ENCODE measurements at regions not wholly inside any gene's neighbourhood (a gene's known extent, or its start where the extent isn't known, plus 50 kb on each side); places are given as distances from the start of the nearest gene placed in this dataset.

DNA sequence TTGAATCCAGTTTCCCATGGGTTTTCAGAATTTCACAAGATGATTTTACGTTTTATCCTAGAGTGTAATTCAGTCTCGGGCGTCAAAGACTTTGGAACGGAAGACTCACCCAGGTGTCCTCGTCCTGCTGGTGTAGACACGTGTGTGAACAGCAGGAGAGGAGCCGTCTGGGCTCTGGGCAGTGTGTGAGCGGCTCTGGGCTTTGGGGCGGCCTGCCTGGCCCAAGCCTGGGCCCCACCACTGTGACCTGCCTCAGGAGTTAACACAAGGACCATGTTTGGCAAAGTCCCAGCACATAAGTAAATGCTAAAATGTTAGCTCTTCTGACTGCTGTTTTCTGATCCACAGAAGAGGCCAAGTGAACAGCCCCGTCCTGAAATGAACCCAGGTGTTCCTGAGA lies 1093.3 kb downstream of the BRD1 start:
- H3K27ac ChIP-seq (ENCODE audit: low read length): no peak overlapping the region
- no peaks in the 10 kb centered on the region for H3K36me3 ChIP-seq (ENCODE audit: control insufficient read depth, insufficient read depth, low read length)
- intact Hi-C loops (cut with micrococcal nuclease; ENCODE audit: unreplicated experiment): no loop called here
- TF ChIP-seq TCF7L2 (IDR thresholded peaks at IDR 0.05; ENCODE audit: low read depth, low read length): no peak
- TF ChIP-seq, protein P1, sequence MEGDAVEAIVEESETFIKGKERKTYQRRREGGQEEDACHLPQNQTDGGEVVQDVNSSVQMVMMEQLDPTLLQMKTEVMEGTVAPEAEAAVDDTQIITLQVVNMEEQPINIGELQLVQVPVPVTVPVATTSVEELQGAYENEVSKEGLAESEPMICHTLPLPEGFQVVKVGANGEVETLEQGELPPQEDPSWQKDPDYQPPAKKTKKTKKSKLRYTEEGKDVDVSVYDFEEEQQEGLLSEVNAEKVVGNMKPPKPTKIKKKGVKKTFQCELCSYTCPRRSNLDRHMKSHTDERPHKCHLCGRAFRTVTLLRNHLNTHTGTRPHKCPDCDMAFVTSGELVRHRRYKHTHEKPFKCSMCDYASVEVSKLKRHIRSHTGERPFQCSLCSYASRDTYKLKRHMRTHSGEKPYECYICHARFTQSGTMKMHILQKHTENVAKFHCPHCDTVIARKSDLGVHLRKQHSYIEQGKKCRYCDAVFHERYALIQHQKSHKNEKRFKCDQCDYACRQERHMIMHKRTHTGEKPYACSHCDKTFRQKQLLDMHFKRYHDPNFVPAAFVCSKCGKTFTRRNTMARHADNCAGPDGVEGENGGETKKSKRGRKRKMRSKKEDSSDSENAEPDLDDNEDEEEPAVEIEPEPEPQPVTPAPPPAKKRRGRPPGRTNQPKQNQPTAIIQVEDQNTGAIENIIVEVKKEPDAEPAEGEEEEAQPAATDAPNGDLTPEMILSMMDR (IDR thresholded peaks at IDR 0.05): no peak
- TF ChIP-seq, protein P2, sequence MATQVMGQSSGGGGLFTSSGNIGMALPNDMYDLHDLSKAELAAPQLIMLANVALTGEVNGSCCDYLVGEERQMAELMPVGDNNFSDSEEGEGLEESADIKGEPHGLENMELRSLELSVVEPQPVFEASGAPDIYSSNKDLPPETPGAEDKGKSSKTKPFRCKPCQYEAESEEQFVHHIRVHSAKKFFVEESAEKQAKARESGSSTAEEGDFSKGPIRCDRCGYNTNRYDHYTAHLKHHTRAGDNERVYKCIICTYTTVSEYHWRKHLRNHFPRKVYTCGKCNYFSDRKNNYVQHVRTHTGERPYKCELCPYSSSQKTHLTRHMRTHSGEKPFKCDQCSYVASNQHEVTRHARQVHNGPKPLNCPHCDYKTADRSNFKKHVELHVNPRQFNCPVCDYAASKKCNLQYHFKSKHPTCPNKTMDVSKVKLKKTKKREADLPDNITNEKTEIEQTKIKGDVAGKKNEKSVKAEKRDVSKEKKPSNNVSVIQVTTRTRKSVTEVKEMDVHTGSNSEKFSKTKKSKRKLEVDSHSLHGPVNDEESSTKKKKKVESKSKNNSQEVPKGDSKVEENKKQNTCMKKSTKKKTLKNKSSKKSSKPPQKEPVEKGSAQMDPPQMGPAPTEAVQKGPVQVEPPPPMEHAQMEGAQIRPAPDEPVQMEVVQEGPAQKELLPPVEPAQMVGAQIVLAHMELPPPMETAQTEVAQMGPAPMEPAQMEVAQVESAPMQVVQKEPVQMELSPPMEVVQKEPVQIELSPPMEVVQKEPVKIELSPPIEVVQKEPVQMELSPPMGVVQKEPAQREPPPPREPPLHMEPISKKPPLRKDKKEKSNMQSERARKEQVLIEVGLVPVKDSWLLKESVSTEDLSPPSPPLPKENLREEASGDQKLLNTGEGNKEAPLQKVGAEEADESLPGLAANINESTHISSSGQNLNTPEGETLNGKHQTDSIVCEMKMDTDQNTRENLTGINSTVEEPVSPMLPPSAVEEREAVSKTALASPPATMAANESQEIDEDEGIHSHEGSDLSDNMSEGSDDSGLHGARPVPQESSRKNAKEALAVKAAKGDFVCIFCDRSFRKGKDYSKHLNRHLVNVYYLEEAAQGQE (IDR thresholded peaks at IDR 0.05; ENCODE audit: insufficient read depth in 1 of 2, low read depth in 2 of 2, low read length in 1 of 2): no peak
- TF ChIP-seq SIN3A (IDR thresholded peaks at IDR 0.05; ENCODE audit: borderline replicate concordance, insufficient read depth, low read depth, low read length): no peak
- no peak for TF ChIP-seq POLR2AphosphoS5 (IDR thresholded peaks at IDR 0.05; ENCODE audit: low read depth, low read length)
- ATAC-seq (no peak), DNase-seq (ENCODE audit: low read depth, low spot score) (no peak)
- ChIA-PET CTCF (no interaction called here), POLR2A (no interaction called here)
- no peaks in the 10 kb centered on the region for H3K4me1 ChIP-seq (ENCODE audit: control insufficient read depth, insufficient read depth, low read length)
- no peaks in the 10 kb centered on the region for H3K9me3 ChIP-seq (ENCODE audit: control insufficient read depth, insufficient read depth, low read depth, low read length)
- H3K4me3 ChIP-seq (ENCODE audit: low read depth in 2 of 2, low read length in 2 of 2): no peak overlapping the region
- H3K27me3 ChIP-seq (ENCODE audit: control insufficient read depth, insufficient read depth, low read length): no peaks in the 10 kb centered on the region
- BruUV-seq (replicated peaks): no TSS peak
- in situ Hi-C loops (cut with HindIII; ENCODE audit: low pct_unique_long_range_greater_than_20kb, low sequenced_read_pairs): no loop called here

DNA sequence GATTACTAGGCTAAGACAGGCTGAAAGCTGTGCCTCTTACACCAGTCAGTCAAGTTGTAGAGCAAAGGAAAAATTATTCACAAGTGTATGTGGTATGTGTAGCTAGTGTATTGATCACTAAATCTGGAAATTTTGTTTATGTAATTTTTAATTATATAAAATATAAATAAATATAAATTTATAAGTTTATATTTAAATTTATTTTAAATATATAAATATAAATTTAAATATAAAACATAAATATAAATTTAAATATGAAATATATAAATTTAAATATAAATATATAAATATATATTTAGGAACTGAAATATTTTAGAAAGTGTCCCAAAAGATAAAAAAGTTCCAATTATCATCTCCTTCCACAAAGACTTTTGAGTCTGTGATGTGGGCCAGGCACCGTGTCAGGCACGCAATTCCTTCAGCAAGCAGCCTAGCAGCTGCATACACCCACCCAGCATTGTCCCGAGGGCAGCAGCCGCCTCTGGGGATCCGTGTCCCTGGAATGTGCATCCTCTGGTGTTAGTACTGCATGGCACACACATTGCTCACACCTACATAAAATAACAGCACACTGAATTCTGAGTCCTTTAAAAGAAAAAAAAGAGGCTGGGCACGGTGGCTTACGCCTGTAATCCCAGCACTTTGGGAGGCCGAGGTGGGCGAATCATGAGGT lies 1098.0 kb downstream of the BRD1 start:
- H3K4me3 ChIP-seq (ENCODE audit: low read depth in 2 of 2, low read length in 2 of 2): no peak overlapping the region
- no peaks in the 10 kb centered on the region for H3K9me3 ChIP-seq (ENCODE audit: control insufficient read depth, insufficient read depth, low read depth, low read length)
- DNase-seq (ENCODE audit: low read depth, low spot score) (no peak), ATAC-seq (no peak)
- ChIA-PET CTCF (no interaction called here), POLR2A (no interaction called here)
- H3K27me3 ChIP-seq (ENCODE audit: control insufficient read depth, insufficient read depth, low read length): no peaks in the 10 kb centered on the region
- BruUV-seq (replicated peaks): no TSS peak
- in situ Hi-C loops (cut with HindIII; ENCODE audit: low pct_unique_long_range_greater_than_20kb, low sequenced_read_pairs) (no loop called here), intact Hi-C loops (cut with micrococcal nuclease; ENCODE audit: unreplicated experiment) (no loop called here)
- H3K36me3 ChIP-seq (ENCODE audit: control insufficient read depth, insufficient read depth, low read length): no peaks in the 10 kb centered on the region
- no peak overlapping the region for H3K27ac ChIP-seq (ENCODE audit: low read length)
- TF ChIP-seq SIN3A (IDR thresholded peaks at IDR 0.05; ENCODE audit: borderline replicate concordance, insufficient read depth, low read depth, low read length): no peak
- no peak for TF ChIP-seq TCF7L2 (IDR thresholded peaks at IDR 0.05; ENCODE audit: low read depth, low read length)
- TF ChIP-seq, protein P1 (IDR thresholded peaks at IDR 0.05): no peak
- no peak for TF ChIP-seq POLR2AphosphoS5 (IDR thresholded peaks at IDR 0.05; ENCODE audit: low read depth, low read length)
- TF ChIP-seq, protein P2 (IDR thresholded peaks at IDR 0.05; ENCODE audit: insufficient read depth in 1 of 2, low read depth in 2 of 2, low read length in 1 of 2): no peak
- H3K4me1 ChIP-seq (ENCODE audit: control insufficient read depth, insufficient read depth, low read length): no peaks in the 10 kb centered on the region

Data from Panc1 (cell line).